ENCODE measurements at regions not wholly inside any gene's neighbourhood (a gene's known extent, or its start where the extent isn't known, plus 50 kb on each side); places are given as distances from the start of the nearest gene placed in this dataset.

- H3K27me3 ChIP-seq (ENCODE audit: low read depth, low read length): peaks cover 3% of the 10 kb centered on the region; the same call in 1 of the 2 replicates
- no peak overlapping the region for H2AFZ ChIP-seq (ENCODE audit: low read depth, low read length)
- H3K4me1 ChIP-seq (ENCODE audit: low read length): peaks cover 24% of the 10 kb centered on the region
- H3K4me3 ChIP-seq (ENCODE audit: low read length): no peak overlapping the region
- H3K4me2 ChIP-seq (ENCODE audit: low read length): no peak overlapping the region
- H3K9ac ChIP-seq (ENCODE audit: low read length): no peak overlapping the region
- no peaks in the 10 kb centered on the region for H4K20me1 ChIP-seq (ENCODE audit: insufficient read depth, low read length)
- no peaks in the 10 kb centered on the region for H3K79me2 ChIP-seq (ENCODE audit: low read length)
- TF ChIP-seq CTCF (IDR thresholded peaks at IDR 0.05; ENCODE audit: low read depth, low read length): no peak
- TF ChIP-seq EZH2phosphoT487 (IDR thresholded peaks at IDR 0.05; ENCODE audit: low read depth): no peak
- H3K36me3 ChIP-seq (replicated peaks; ENCODE audit: low read depth, low read length): no peaks in the 10 kb centered on the region
- H3K9me3 ChIP-seq (ENCODE audit: insufficient read depth, low read length): no peaks in the 10 kb centered on the region
- no peak overlapping the region for H3K27ac ChIP-seq (ENCODE audit: low read length)
Measured at GRCh38 chr16:13291591-13292333, 390.4 kb downstream of the SHISA9 start.

- H3K9me3 ChIP-seq (ENCODE audit: insufficient read depth, low read length): no peaks in the 10 kb centered on the region
- H2AFZ ChIP-seq (ENCODE audit: low read depth, low read length): no peak overlapping the region
- H3K4me1 ChIP-seq (ENCODE audit: low read length): no peaks in the 10 kb centered on the region
- 0 out of 2 replicates have a peak, but pooled peaks cover 4% of the 10 kb centered on the region for H3K27me3 ChIP-seq (ENCODE audit: low read depth, low read length)
- TF ChIP-seq EZH2phosphoT487 (IDR thresholded peaks at IDR 0.05; ENCODE audit: low read depth): no peak
- H3K9ac ChIP-seq (ENCODE audit: low read length): no peak overlapping the region
- H3K36me3 ChIP-seq (replicated peaks; ENCODE audit: low read depth, low read length): no peaks in the 10 kb centered on the region
- H4K20me1 ChIP-seq (ENCODE audit: insufficient read depth, low read length): no peaks in the 10 kb centered on the region
- H3K27ac ChIP-seq (ENCODE audit: low read length): no peak overlapping the region
- no peak overlapping the region for H3K4me2 ChIP-seq (ENCODE audit: low read length)
- no peak overlapping the region for H3K4me3 ChIP-seq (ENCODE audit: low read length)
- H3K79me2 ChIP-seq (ENCODE audit: low read length): no peaks in the 10 kb centered on the region
Measured at GRCh38 chr16:13296206-13296605, 394.8 kb downstream of the SHISA9 start.

- Histone ChIP-seq H2AFZ (ENCODE audit: low read depth, low read length) (no peak overlapping the region), H3K4me1 (ENCODE audit: low read length) (no peaks in the 10 kb centered on the region), H3K27me3 (ENCODE audit: low read depth, low read length) (0 out of 2 replicates have a peak, but pooled peaks cover 4% of the 10 kb centered on the region), H3K9ac (ENCODE audit: low read length) (no peak overlapping the region), H3K4me2 (ENCODE audit: low read length) (no peak overlapping the region), H3K4me3 (ENCODE audit: low read length) (no peak overlapping the region), H3K27ac (ENCODE audit: low read length) (no peak overlapping the region), H3K36me3 (replicated peaks; ENCODE audit: low read depth, low read length) (no peaks in the 10 kb centered on the region), H3K9me3 (ENCODE audit: insufficient read depth, low read length) (no peaks in the 10 kb centered on the region), H3K79me2 (ENCODE audit: low read length) (no peaks in the 10 kb centered on the region), H4K20me1 (ENCODE audit: insufficient read depth, low read length) (no peaks in the 10 kb centered on the region)
- no peak for TF ChIP-seq EZH2phosphoT487 (IDR thresholded peaks at IDR 0.05; ENCODE audit: low read depth)
- no peak for TF ChIP-seq CTCF (IDR thresholded peaks at IDR 0.05; ENCODE audit: low read depth, low read length)
Measured at GRCh38 chr16:13298666-13299065, 397.3 kb downstream of the SHISA9 start.

- H2AFZ ChIP-seq (ENCODE audit: low read depth, low read length): no peak overlapping the region
- H3K4me3 ChIP-seq (ENCODE audit: low read length): no peak overlapping the region
- 0 out of 2 replicates have a peak, but pooled peaks cover 4% of the 10 kb centered on the region for H3K27me3 ChIP-seq (ENCODE audit: low read depth, low read length)
- no peak overlapping the region for H3K9ac ChIP-seq (ENCODE audit: low read length)
- H3K9me3 ChIP-seq (ENCODE audit: insufficient read depth, low read length): no peaks in the 10 kb centered on the region
- no peaks in the 10 kb centered on the region for H3K36me3 ChIP-seq (replicated peaks; ENCODE audit: low read depth, low read length)
- H4K20me1 ChIP-seq (ENCODE audit: insufficient read depth, low read length): no peaks in the 10 kb centered on the region
- H3K4me1 ChIP-seq (ENCODE audit: low read length): peaks cover 10% of the 10 kb centered on the region
- no peak overlapping the region for H3K4me2 ChIP-seq (ENCODE audit: low read length)
- H3K27ac ChIP-seq (ENCODE audit: low read length): no peak overlapping the region
- H3K79me2 ChIP-seq (ENCODE audit: low read length): no peaks in the 10 kb centered on the region
- TF ChIP-seq EZH2phosphoT487 (IDR thresholded peaks at IDR 0.05; ENCODE audit: low read depth): no peak
- TF ChIP-seq CTCF (IDR thresholded peaks at IDR 0.05; ENCODE audit: low read depth, low read length): no peak
Measured at GRCh38 chr16:13300066-13300840, 398.9 kb downstream of the SHISA9 start.

Data from OCI-LY3 (cell line).